ENCODE measurements at regions not wholly inside any gene's neighbourhood (a gene's known extent, or its start where the extent isn't known, plus 50 kb on each side); places are given as distances from the start of the nearest gene placed in this dataset.
A peak's percentile ranks its signal among the peaks of the same experiment; 100 is the strongest.
"Not testable (repeated sequence)": the region's sequence is repeated elsewhere in the genome, so short reads cannot be mapped to it uniquely, and the experiment has no call there.

DNA sequence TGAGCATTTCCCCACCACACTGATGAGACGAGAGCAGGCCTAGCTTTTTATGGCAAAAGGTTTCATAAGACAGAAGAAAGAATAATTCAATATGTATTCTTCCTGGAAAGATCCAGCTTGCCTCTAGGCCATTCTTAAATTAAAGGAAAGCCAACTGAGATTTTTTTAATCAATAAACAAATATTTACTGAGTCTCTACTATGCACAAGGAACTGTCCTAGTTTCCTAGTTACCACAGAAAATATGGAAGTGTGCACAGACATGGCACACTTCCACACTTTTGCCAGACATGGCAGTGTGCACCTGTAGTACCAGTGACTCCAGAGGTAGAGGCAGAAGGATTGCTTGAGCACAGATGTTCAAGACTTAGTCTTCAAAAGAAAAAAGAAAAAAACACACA lies 281.0 kb downstream of the CETN3 start:
- no peak for DNase-seq

DNA sequence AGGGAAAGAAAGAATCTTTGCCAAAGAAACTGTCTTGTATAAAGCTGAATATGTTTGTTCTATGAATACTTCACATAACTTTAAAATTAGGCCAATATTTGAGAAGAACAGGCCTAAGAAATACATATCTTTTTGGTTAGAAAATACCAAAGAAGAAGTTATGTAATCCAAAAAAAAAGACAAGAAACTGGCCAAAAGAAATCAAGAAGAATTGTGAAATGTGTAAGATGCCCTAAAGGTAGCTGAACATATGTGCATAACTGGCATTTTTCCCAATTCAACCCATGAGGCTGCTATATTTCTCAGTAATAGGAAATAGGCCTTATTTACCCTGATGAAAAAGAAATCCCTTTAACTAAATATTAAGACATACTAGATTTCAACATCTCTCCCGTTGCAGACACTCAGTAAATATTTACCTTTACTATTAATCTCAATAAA lies 290.0 kb downstream of the CETN3 start:
- no peak for DNase-seq

DNA sequence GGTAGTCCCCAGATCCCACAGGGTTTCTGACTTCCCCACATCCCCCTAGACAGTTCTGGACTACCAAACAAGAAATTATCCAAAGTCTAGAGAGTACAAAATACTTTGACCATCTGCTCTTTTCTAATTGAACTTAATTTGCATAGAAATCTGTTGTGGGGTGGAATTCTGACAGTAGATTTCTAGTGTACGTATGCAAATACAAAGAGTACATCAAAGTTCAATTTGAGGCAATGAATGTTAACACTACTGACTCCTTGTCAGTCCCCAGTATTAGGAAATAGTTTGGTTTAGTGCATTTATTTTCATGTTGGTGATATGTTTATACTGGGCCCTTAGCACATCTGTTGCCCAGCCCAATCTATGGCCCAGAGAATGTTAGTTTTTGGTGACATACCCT lies 292.6 kb downstream of the CETN3 start:
- DNase-seq, result no peak

DNA sequence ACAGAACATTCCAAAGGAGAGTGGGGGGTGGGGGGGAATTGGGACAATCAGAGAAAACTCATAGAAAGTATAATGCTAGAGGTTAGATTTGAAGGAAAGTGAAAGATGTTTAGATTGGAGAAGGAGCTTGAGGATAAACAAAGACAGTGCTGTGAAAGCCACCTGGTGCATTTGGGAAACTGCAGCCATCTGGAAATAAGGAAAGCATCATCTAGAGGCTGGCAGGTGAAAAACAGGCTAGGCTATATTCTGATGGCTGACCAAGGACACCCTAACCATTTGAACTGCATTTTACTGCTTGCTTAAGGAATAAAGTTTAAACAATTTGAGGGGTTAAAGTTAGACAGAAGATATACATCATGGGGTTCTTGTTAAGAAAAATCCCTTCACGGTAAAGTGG lies 296.4 kb downstream of the CETN3 start:
- DNase-seq, result no peak

DNA sequence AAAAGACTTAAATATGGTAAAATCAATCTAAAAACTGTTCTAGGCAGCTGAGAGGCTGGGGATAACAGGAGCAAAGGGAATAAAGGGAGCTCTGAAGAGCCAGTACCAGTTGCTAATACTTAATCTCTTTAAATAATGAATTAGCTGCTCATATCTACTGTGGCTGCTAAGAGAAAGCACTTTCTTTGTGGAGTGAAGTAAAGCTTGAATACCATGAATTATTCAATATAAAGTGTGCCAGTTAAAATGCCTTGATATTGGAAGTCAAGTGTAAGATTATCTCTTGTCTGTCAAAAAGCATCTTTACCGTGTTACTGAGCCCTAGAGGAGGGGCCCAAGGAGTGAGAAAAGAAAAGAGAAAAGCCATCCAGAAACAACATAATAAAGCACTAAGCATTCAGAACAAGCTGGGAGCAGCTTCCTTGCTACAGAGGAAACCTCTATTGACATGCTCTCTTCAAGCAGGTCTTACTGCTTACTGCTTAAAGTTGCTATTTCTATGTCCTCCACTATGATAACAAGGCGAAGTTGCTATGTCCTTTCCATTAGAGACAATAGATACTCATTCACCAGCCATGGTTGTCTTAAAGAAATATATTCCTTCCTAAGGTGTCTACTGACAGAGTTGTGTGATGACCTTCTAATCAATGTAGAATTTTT lies 297.4 kb downstream of the CETN3 start:
- no peak for DNase-seq

DNA sequence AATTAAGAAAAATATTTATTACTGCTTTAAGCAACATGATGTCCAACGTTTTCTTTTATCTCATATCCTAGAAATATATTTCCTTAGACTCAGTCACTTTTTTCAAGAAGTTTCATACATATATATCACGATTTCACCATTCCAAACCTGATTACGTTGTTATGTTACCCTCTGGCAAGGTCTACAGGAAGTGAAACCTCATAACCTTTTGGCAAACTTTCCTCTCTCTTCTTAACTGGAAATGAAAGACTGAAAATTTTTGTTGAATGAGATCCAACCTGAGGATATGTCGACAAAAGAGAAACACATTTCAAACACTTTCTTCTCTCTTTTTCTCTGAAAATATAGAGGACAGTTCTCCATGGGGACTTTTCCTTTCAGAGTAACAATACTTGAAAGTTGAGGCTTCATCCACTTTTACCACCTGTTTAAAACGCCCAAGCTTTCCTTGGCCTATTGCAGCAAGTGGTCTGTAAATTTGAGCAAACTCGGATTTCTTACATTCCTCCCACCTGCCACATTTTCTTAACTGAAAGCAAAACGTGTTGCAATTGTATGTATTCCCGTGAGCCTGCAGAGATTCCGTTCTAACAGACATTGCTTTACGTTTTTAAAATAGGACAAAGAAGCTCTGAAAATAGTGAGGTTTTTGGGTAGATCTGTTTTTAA lies 298.1 kb downstream of the CETN3 start:
- no peak for DNase-seq

DNA sequence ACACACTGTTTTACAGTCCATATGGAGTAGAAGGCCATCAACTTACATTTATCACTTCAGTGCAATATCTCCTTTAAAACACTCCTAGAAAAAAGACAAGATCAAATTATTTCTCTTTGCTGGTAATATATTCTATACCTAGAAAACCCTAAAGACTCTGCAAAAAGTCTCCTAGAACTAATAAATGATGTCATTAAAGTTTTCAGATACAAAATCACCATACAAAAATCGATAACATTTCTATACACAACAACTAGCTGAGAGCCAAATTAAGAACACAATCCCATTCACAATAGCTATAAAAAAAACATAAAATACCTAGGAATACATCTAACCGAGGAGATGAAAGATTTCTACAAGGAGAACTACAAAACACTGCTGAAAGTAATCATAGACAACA lies 300.3 kb downstream of the CETN3 start:
- DNase-seq, result no peak

DNA sequence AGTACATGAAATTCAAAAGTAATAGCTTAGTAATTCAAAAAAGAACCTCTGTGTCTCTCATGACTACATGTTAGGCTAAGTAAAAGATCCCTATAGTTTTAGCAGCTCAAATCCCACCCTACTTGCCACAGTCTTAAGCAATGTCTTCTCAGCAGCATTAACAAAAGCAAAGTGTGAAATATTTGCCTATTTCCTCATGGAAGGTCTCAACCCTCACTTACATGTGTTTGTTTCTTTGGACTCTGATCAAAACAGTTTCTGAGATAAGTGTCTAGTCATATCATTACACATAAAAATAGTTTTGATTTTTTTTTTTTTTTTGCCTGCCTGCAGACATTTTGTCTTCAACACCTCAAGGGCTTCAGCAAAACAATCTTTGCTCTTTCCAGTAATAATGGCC lies 310.5 kb downstream of the CETN3 start:
- DNase-seq, result no peak

DNA sequence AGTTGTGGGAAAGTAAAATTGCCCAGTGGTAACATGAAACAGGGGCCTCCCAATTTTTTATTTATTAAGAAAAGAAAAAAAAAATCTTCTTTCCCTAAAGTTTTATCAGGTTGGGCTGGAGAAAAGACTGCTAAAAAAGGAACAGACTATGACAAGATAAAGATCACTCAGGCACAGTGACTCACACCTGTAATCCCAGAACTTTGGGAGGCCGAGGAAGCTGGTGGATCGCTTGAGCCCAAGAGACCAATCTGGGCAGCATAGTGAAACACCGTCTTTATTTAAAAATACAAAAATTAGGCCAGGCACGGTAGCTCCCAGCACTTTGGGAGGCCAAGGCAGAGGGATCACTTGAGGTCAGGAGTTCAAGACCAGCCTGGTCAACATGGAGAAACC lies 312.5 kb downstream of the CETN3 start:
- peak; percentile 72 for DNase-seq

DNA sequence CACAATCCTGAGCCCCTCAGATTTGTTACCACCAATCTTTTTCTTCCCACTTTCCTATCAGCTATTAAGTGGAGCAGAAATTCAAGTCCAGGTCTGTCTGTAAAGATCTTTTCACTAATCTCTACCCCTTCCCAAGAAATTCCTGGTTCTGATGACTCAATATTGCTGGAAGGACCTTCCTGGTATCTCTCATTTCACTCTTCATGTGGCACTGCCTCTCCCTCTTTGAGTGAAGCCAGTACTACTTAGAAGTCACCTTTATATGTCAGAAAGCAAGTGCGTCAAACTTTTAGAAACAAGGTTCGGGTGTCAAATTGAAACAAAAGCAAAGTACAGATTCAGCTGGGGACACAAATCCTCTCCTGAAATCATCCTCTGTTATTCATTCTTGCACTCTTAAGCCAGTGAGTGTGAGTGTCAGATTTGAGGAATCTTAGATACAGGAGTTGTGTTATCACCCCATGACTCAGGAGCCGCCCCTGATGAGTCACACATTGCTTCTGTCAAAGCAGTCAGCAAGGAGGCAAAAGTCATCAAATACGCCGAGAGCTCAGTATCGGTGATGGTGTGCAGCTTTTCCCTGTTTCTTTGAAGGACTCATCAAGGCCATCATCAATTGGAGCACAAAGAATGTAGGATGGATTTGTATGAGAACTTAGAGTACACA lies 313.0 kb downstream of the CETN3 start:
- peak; percentile 96 for DNase-seq

DNA sequence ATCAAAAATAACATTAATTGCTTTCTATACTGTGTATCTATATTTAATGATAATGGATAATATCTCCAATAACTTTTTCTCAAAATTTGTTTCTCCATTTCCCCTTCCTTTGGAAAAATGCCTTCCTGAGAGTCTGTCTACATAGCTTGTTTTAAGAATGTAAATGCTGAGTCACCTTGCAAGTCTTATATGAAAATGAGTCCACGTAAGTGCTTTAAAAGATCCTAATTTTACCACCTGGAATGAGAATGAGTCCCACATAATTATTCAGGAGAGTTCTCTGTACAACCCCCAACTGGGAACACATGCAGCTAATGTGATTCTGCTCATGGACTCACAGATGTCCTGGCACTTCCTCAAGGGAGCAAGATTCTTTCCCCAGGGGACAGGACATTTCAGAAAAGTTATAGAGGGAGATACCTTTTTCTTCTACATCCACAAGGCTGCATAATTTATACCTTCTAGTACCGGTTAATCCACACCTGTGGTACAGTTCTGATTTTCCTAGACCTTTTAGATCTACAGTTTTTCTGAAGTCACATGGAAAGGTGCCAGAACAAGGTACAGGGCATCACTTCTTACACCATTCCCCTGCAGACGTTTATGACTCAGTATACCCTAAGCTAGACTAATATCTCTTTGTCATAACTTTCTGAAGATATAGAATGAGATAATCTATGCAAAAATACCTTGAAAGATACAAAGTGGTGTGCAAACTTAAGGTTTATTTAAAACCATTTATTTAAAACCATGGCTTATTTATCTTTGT lies 314.1 kb downstream of the CETN3 start:
- DNase-seq, result no peak

DNA sequence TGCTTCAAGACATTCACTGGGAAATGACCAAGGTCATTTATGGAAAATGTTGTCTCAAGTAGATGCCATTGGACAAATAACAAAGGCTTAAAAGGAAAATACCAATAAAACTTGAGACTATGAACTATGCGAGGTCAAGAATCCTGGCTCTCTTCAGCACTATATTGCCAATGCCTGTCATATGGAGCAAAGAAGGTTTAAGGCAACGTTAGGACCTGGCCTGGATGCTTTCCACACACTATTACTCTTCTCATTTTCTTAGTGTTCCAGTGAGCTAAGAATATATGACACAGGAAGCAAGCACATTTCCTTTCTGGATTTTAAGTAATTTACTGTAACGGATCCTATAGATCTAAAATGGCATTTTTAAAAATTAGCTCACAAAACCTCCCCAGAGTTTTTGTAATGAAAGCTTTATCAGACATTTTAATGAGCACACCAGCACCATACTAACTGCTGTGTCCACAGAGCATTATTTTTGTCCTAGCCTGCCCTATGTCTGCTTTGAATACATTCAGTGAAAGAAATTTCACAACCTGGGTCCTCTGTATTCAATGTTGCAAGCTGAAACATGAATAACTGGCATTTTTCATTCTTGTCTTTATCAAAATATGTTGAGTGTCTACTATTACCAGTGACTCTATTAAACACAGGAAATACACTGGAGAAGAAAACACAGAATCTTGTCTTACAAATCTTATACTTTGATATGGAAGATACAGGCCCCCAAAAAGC lies 315.6 kb downstream of the CETN3 start:
- no peak for DNase-seq

DNA sequence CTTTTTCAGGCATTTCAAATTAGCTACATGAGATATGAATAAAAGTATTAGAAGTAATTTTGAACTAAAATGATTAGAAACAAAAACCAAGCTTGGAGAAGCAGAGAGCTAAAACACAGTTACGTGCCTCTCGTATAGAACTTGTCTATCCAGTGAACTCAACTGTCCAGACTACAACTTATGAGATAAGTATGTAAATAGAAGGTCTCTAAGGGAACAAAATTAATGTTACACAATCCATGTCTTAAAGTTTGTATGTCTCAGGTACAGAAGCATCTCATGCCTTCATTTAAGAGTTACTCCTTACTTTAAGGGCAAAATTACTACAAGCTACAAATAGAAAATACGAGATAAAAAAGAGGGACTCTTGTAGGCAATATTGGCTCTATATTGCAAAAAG lies 316.8 kb downstream of the CETN3 start:
- no peak for DNase-seq

DNA sequence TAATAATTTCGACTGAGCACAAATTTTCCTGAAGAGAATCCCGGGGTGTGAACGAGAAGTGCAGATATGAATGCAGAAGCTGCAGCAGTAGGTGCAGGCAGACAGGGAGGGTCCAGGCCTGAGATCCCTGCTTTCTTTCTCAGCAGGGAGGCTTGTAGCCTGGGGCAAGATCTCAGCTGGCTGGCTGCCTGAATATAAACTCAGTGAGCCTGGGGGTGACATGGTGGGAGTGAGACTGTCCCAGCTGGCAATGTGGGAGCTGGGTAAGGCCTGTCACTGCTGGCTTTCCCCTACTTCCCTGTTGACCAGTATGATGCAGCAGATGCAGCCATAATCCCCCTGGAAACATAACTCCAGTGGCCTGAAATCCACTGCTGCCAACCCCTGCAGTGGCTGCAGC lies 325.2 kb downstream of the CETN3 start:
- DNase-seq, result peak; percentile 47

DNA sequence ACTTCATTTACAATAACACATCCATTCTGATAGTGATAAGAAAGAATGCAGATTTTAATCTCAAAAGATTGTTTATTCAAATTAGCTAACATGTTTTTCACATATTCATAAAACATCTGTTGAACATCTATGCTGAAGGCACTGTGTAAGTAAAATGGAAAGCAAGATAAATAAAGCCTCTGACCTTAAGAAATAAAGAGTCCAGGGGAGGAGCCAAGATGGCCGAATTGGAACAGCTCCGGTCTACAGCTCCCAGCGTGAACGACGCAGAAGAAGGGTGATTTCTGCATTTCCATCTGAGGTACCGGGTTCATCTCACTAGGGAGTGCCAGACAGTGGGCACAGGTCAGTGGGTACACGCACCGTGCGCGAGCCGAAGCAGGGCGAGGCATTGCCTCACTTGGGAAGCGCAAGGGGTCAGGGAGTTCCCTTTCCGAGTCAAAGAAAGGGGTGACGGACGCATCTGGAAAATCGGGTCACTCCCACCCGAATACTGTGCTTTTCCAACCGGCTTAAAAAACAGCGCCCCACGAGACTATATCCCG lies 336.5 kb downstream of the CETN3 start:
- not testable (repeated sequence) for DNase-seq

DNA sequence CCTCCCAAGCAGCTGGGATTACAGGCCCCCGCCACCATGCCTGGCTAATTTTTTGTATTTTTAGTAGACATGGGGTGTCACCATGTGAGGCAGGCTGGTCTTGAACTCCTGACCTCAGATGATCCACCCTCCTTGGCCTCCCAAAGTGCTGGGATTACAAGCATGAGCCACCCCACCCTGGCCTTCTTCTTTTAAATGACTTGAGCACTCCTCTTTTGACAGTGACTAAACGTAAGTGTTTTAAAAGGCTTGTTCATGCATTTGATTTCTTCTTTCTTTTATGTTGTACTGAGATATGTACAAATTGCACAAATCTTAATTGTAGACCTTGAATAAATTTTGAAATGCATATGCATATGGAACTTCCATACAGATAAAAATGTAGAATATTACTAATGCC lies 337.9 kb downstream of the CETN3 start:
- DNase-seq, result no peak

DNA sequence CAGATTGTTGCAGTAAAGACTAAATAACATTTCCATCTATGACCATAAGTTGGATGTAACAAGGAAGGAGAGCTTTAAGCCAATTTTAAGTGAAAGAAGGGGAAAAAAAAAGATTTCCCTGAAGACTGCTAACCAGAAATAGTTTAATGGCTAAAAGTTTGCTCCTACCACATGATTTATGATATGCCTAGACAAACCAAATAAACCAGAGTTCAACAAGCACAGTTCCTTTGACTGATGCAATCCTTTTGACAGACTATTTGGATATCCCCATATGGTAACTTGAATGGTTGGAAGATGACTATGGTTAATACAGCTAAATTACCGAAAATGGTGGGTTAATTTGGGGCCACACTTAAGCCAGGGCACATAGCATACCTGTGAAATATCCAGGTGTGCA lies 338.5 kb downstream of the CETN3 start:
- DNase-seq, result no peak

DNA sequence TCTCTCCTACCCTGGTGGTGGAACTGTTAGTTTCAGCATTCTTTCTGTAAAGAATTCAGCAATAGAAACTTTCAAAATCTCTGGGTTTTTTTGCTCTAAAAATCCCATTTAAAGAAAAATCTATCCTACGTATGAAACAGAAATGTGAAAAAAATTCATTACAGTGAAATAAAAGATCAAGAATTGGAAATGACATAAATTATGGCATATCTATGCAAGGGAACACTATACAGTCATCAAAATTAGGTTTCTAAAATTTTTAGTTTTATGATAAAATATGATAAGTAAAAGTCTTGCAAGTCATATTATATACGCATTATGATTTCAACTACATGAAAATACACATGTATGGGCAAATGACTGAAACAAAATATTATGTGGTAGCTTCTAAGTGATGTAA lies 342.6 kb downstream of the CETN3 start:
- no peak for DNase-seq

DNA sequence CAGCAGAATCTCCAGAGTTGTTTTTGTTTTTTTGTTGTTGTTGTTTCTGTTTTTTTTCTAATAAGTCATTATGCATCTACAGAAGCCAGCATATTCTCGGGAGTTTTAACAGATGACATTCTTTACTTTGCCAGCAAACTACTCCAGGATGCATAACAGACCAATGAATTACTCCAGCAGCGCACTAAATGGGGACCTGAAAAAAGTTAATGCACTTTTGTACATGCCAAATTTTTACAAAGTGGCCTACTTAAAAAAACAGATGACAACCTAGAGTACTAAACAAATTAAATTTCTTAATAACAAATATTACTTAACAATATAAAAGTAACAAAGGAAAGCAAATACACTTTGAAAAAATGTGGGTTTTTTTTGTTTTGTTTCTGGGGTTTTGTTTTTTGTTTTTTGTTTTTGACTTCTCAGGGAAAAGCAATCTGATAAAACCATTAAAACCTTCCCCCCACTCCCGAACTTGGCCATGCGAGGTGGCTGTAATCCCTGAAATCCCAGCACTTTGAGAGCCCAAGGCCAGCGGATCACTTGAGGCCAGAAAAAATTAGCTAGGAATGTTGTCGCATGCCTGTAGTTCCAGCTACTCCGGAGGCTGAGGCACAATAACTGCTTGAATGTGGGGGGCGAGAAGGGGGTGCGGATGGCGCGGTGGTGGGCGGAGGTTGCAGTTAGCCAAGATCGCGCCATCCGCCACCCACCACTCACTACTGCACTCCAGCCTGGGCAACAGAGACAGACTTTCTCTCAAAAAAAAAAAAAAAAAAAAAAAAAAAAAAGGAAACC lies 352.4 kb downstream of the CETN3 start:
- peak; percentile 91 for DNase-seq

DNA sequence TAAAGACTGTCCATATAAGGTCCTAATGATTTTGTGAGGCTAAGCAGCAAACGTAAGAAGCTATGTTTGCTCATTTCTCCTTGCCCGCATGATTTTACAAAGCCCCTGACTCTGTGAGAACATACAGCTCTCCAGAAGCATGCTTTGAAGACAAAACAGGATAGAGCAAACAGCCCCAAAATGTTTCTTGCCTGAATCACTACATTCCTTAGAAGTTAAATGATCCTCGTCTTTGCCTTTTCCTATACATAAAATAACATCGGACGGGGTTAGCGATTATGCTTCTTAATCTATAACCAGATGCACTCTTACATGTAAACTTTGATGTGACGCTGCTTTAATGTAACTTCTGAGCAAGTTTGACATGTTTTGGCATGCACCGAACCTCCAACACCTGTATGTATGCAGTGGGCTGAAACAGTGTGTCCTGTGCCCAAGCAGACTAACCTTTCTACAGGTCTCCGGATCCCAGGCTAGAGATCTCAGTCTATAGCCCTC lies 353.7 kb downstream of the CETN3 start:
- DNase-seq, result peak; percentile 80

DNA sequence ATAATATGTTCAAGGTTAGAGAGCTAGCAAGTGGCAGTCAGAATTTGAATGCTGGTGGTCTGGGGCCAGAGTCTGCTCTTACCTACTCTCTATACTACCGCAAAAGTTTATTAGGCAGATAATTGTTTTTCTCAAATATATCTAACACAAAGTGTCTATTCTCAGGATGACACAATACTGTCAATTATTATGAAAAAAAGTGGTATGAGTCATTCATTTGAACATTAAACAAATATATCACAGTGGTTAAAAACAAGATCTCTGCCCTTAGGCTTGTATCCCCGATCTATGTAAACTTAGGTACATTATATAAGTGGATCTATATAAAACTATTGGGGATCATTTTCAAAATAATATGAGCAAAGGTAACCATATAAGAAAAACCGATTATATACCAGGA lies 354.9 kb downstream of the CETN3 start:
- DNase-seq, result no peak

DNA sequence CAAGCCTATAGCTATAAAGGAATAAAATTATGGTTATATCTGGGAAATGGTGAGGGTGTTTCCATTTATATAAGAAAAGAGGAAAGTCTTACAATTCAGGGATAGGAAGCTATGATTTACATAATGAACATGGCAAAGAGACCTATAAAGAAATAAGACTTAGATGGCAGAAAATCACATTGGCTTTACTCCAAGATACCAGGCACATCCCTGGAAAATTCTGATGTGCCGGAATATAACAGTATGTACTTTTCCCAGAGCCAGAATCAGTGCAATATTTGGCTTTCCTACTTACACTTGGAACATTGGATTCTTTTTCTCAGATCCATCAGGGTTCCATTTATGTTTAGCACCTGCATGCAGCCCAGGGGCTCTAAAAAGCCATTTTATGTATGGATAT lies 357.8 kb downstream of the CETN3 start:
- DNase-seq, result no peak

All from islet precursor cell (in vitro differentiated cells).